IMR-90 (cell line): ENCODE measurements at regions not wholly inside any gene's neighbourhood (a gene's known extent, or its start where the extent isn't known, plus 50 kb on each side); places are given as distances from the start of the nearest gene placed in this dataset.

Experiments
- ATAC-seq: fragments of 200-7000 bp; cut with Tn5 transposase; 2 replicates; pipeline ENCODE4 v1.9.1; 2020; ENCODE audit warnings: low read depth, mild to moderate bottlenecking, moderate library complexity
- BruUV-seq: library from RNA; stranded (reverse); fragments of 400-500 nt; replicated peaks from 2 replicates; lab custom pipeline; 2021; lab: Mats Ljungman, UMichigan
- CTCF ChIA-PET: fragments of 300-600 bp; formaldehyde crosslinking; extraction: SDS; loops from one replicate; lab custom pipeline; 2021; ENCODE audit warnings: antibody characterized with exemption; lab: Yijun Ruan, JAX
- POLR2A ChIA-PET: fragments of 300-600 bp; sonication (Branson Sonifier 250); formaldehyde crosslinking; loops from one replicate; lab custom pipeline; 2022; ENCODE audit warnings: antibody characterized with exemption; ENCODE audit not compliant: unreplicated experiment; lab: Charles Lee
- DNase-seq: peaks from one replicate; pipeline ENCODE4 v3.0.0; 2013
- H2AFZ ChIP-seq: replicated peaks from 2 replicates; pipeline ENCODE3; 2013; ENCODE audit warnings: low read length, mild to moderate bottlenecking; ENCODE audit not compliant: poor library complexity
- H2AK5ac ChIP-seq: 2 replicates; pipeline ENCODE4 v1.6.1; 2013; ENCODE audit warnings: low read depth, low read length, inconsistent platforms
- H2AK9ac ChIP-seq: replicated peaks from 2 replicates; pipeline ENCODE3; 2013; ENCODE audit warnings: mild to moderate bottlenecking, low read depth, low read length, moderate library complexity; ENCODE audit not compliant: poor library complexity
- H2BK120ac ChIP-seq: 2 replicates; pipeline ENCODE4 v1.6.1; 2013; ENCODE audit warnings: low read depth, low read length, inconsistent platforms
- H2BK15ac ChIP-seq: 3 replicates; pipeline ENCODE4 v1.6.1; 2013; ENCODE audit warnings: low read depth, low read length, inconsistent platforms
- H2BK20ac ChIP-seq: 2 replicates; pipeline ENCODE4 v1.6.1; 2013; ENCODE audit warnings: low read depth, mild to moderate bottlenecking, inconsistent platforms, low read length, moderate library complexity
- H2BK5ac ChIP-seq: 2 replicates; pipeline ENCODE4 v1.6.1; 2013; ENCODE audit warnings: mild to moderate bottlenecking, low read depth, low read length, inconsistent platforms; ENCODE audit not compliant: poor library complexity, severe bottlenecking
- H3K14ac ChIP-seq: replicated peaks from 2 replicates; pipeline ENCODE4 v1.6.1; 2013; ENCODE audit warnings: low read depth, low read length, inconsistent platforms
- H3K18ac ChIP-seq: 2 replicates; pipeline ENCODE4 v1.6.1; 2013; ENCODE audit warnings: low read depth, low read length, control low read depth
- H3K23ac ChIP-seq: 2 replicates; pipeline ENCODE4 v1.6.1; 2013; ENCODE audit warnings: low read depth, low read length, inconsistent platforms
- H3K27ac ChIP-seq: 2 replicates; pipeline ENCODE4 v1.5.1; 2013; ENCODE audit warnings: mild to moderate bottlenecking, control low read depth, low read length; ENCODE audit not compliant: insufficient read depth
- H3K27me3 ChIP-seq: 2 replicates; pipeline ENCODE4 v1.6.1; 2013; ENCODE audit warnings: low read length; ENCODE audit not compliant: control insufficient read depth, insufficient read depth
- H3K36me3 ChIP-seq: 2 replicates; pipeline ENCODE4 v1.6.1; 2013; ENCODE audit warnings: low read length, mixed read lengths; ENCODE audit not compliant: control insufficient read depth, insufficient read depth
- H3K4ac ChIP-seq: 2 replicates; pipeline ENCODE4 v1.6.1; 2013; ENCODE audit warnings: low read depth, low read length, inconsistent platforms
- H3K4me1 ChIP-seq: 2 replicates; pipeline ENCODE4 v1.6.1; 2013; ENCODE audit warnings: low read length, mixed read lengths; ENCODE audit not compliant: control insufficient read depth, insufficient read depth
- H3K4me2 ChIP-seq: 2 replicates; pipeline ENCODE4 v1.6.1; 2013; ENCODE audit warnings: low read depth, mild to moderate bottlenecking, control low read depth, low read length, moderate library complexity
- H3K4me3 ChIP-seq: 2 replicates; pipeline ENCODE4 v1.5.1; 2013; ENCODE audit warnings: low read depth, mild to moderate bottlenecking, control low read depth, low read length, moderate library complexity; ENCODE audit not compliant: insufficient read depth
- H3K56ac ChIP-seq: 2 replicates; pipeline ENCODE4 v1.6.1; 2013; ENCODE audit warnings: low read length, inconsistent platforms; ENCODE audit not compliant: insufficient read depth; ENCODE audit errors: extremely low read depth
- H3K79me1 ChIP-seq, 2 experiments: 2 replicates each; pipeline ENCODE4 v1.6.1; 2013; ENCODE audit warnings: low read length in 2 of 2, inconsistent platforms in 1 of 2, low read depth in 1 of 2
- H3K9ac ChIP-seq: 2 replicates; pipeline ENCODE4 v1.6.1; 2013; ENCODE audit warnings: low read depth, low read length, control low read depth
- H3K9me1 ChIP-seq: 2 replicates; pipeline ENCODE4 v1.6.1; 2013; ENCODE audit warnings: low read length, inconsistent platforms; ENCODE audit not compliant: insufficient read depth
- H3K9me3 ChIP-seq: 2 replicates; pipeline ENCODE4 v1.6.1; 2013; ENCODE audit warnings: low read length; ENCODE audit not compliant: control insufficient read depth, insufficient read depth
- H4K20me1 ChIP-seq: 2 replicates; pipeline ENCODE4 v1.6.1; 2013; ENCODE audit warnings: low read length, inconsistent platforms; ENCODE audit not compliant: insufficient read depth
- H4K5ac ChIP-seq: 2 replicates; pipeline ENCODE4 v1.6.1; 2013; ENCODE audit warnings: mild to moderate bottlenecking, low read depth, low read length, control low read depth
- H4K8ac ChIP-seq, 2 experiments: 2 replicates each; pipeline ENCODE4 v1.6.1; 2013; ENCODE audit warnings: low read depth in 2 of 2, low read length in 2 of 2, control low read depth in 1 of 2, inconsistent platforms in 1 of 2
- H4K91ac ChIP-seq: 2 replicates; pipeline ENCODE4 v1.6.1; 2013; ENCODE audit warnings: low read depth, low read length, inconsistent platforms; ENCODE audit not compliant: insufficient read depth
- BHLHE40 ChIP-seq: fragments of 150-350 bp; IDR thresholded peaks from 2 replicates; pipeline ENCODE4 v1.6.1; 2016; ENCODE audit warnings: mild to moderate bottlenecking, low read depth, low read length
- FOS ChIP-seq: fragments of 150-350 bp; IDR thresholded peaks from 2 replicates; pipeline ENCODE4 v1.6.1; 2016; ENCODE audit warnings: low read depth, low read length
- MXI1 ChIP-seq: IDR thresholded peaks from 2 replicates; pipeline ENCODE4 v1.6.1; 2012; ENCODE audit warnings: low read depth, mild to moderate bottlenecking, low read length, moderate library complexity, borderline replicate concordance
- RCOR1 ChIP-seq: IDR thresholded peaks from 2 replicates; pipeline ENCODE4 v1.6.1; 2012; ENCODE audit warnings: mild to moderate bottlenecking, low read length, improper control_type of control experiment; ENCODE audit not compliant: insufficient replicate concordance
- RFX5 ChIP-seq: IDR thresholded peaks from 2 replicates; pipeline ENCODE4 v1.8.0; 2012; ENCODE audit warnings: low read depth, mild to moderate bottlenecking, low read length, moderate library complexity
- WGBS, 2 experiments: methylation state at CpG; one replicate each; pipeline versions ENCODE4 v1.1.5 to v1.1.7; 2013; ENCODE audit warnings: missing lambda C conversion rate in 2 of 2; ENCODE audit not compliant: insufficient read length in 1 of 2; ENCODE audit errors: extremely low coverage in 2 of 2; 5-methylcytosine and 5-hydroxymethylcytosine counted together
- dilution Hi-C: fragments of 300-500 bp; cut with HindIII; formaldehyde crosslinking; loops from one replicate; pipeline ENCODE4 v1.14.3; 2018; ENCODE audit warnings: low sequenced_read_pairs; ENCODE audit not compliant: unreplicated experiment
- in situ Hi-C: fragments of 300-500 bp; cut with MboI; formaldehyde crosslinking; loops from 3 replicates; pipeline ENCODE4 v1.14.3; 2019; ENCODE audit warnings: low sequenced_read_pairs, inconsistent platforms, mixed read lengths
- intact Hi-C: fragments of 100-400 bp; cut with micrococcal nuclease; formaldehyde crosslinking; loops from 2 replicates; pipeline ENCODE4 v1.10.0; 2022

DNA sequence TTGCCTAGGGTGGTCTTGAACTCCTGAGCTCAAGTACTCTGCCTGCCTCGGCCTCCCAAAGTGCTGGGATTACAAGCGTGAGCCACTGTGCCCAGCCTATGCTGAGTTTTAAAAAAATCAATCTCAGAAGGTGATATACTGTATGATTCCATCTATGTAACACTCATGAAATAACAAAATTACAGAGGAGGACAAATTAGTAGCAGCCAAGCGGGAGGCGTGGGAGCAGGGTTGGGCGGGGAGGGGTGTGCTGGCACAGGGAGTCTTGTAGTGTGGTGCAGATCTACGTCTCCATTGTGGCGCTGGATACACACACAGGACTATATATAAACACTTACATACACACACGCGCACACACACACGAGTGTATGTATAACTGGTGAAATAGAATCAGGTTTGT, 80.6 kb upstream of the LINGO1 start:
- Histone ChIP-seq H3K23ac (no peak overlapping the region), H3K18ac (no peak overlapping the region), H4K5ac (no peak overlapping the region), H3K9ac (no peak overlapping the region), H2BK20ac (no peak overlapping the region), H3K4me3 (no peak overlapping the region), H3K27me3 (peaks cover 34% of the 10 kb centered on the region), H4K20me1 (no peaks in the 10 kb centered on the region; the same call in 1 of the 2 replicates), H2AK5ac (no peak overlapping the region), H3K56ac (no peak overlapping the region), H3K4me2 (no peak overlapping the region), H3K79me1 (no peaks in the 10 kb centered on the region), H2BK120ac (no peak overlapping the region), H2AK9ac (no peak overlapping the region), H3K27ac (no peak overlapping the region), H3K4me1 (no peaks in the 10 kb centered on the region), H3K9me3 (no peaks in the 10 kb centered on the region), H2BK5ac (no peak overlapping the region), H3K9me1 (no peaks in the 10 kb centered on the region), H2AFZ (no peak overlapping the region), H4K8ac (no peak overlapping the region), H3K14ac (no peak overlapping the region), H3K36me3 (no peaks in the 10 kb centered on the region), H4K91ac (no peak overlapping the region), H2BK15ac (no peak overlapping the region), H3K4ac (no peak overlapping the region)
- ChIA-PET CTCF (no interaction called here), POLR2A (no interaction called here)
- no CpG with 5 or more reads among the region's 10 CpGs for WGBS, 2 experiments
- dilution Hi-C loops = no loop called here
- TF ChIP-seq FOS (no peak), MXI1 (no peak), RFX5 (no peak), BHLHE40 (no peak), RCOR1 (no peak)
- ATAC-seq (no peak), DNase-seq (no peak)
- BruUV-seq = no TSS peak
- intact Hi-C loops = no loop called here
- in situ Hi-C loops = no loop called here
